WTC11 (cell line): ENCODE measurements at regions not wholly inside any gene's neighbourhood (a gene's known extent, or its start where the extent isn't known, plus 50 kb on each side); places are given as distances from the start of the nearest gene placed in this dataset.

ENCODE experiments used
- JUN ChIP-seq: sonication (generic); formaldehyde crosslinking; IDR thresholded peaks from 2 replicates; pipeline ENCODE4 v1.8.0; 2023; ENCODE audit warnings: mild to moderate bottlenecking, missing genetic modification reagents
- RELA ChIP-seq: sonication (generic); formaldehyde crosslinking; IDR thresholded peaks from 2 replicates; pipeline ENCODE4 v1.8.1; 2022; ENCODE audit warnings: missing genetic modification reagents, mild to moderate bottlenecking, borderline replicate concordance
- TEAD1 ChIP-seq: sonication (generic); formaldehyde crosslinking; IDR thresholded peaks from 2 replicates; pipeline ENCODE4 v1.8.0; 2022; ENCODE audit warnings: mild to moderate bottlenecking, missing genetic modification reagents
- ZNF671 ChIP-seq: fragments of 250-450 bp; sonication (Bioruptor Pico); IDR thresholded peaks from 2 replicates; pipeline ENCODE4 v1.8.0; 2021; ENCODE audit warnings: mild to moderate bottlenecking

DNA sequence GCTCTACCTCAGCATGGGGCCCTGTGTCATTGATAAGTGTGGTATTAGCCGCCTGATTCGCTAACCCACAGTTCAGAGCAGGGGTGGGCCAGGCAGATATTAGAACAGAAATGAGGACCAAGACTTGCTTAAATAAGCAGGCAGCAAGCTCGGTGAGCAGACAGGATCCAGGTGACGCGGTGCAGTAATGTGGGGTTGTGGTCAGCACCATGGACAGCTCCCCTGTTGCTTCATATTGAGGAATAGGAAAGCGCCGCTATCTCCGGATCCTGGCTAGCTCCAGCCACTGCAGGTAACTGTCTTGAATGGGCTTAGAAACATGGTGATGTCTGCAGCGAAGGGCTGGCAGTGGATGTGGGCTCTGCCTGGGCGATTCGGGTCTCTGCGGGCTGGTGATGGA, 51.3 kb upstream of the GPR26 start:
- TF ChIP-seq ZNF671 (CRISPR knock-in tag) (no peak), JUN (peak; percentile 43; the same call in 1 of the 2 replicates), TEAD1 (CRISPR knock-in tag) (peak; percentile 93), RELA (no peak)
